ENCODE measurements at regions not wholly inside any gene's neighbourhood (a gene's known extent, or its start where the extent isn't known, plus 50 kb on each side); places are given as distances from the start of the nearest gene placed in this dataset.

GRCh38 chr12:46534327-46534840, 161.8 kb upstream of the SLC38A2 start:
- Histone ChIP-seq H3K4me3 (ENCODE audit: low read depth, low read length) (no peak overlapping the region), H3K36me3 (ENCODE audit: control insufficient read depth, insufficient read depth, low read length) (no peaks in the 10 kb centered on the region), H3K27me3 (ENCODE audit: control insufficient read depth, insufficient read depth, low read length) (no peaks in the 10 kb centered on the region)
- DNase-seq (ENCODE audit: low read depth) = no peak
- no peak for TF ChIP-seq CTCF (IDR thresholded peaks at IDR 0.05; ENCODE audit: insufficient read depth, low read length, severe bottlenecking)
- FAIRE-seq = no peak

DNA sequence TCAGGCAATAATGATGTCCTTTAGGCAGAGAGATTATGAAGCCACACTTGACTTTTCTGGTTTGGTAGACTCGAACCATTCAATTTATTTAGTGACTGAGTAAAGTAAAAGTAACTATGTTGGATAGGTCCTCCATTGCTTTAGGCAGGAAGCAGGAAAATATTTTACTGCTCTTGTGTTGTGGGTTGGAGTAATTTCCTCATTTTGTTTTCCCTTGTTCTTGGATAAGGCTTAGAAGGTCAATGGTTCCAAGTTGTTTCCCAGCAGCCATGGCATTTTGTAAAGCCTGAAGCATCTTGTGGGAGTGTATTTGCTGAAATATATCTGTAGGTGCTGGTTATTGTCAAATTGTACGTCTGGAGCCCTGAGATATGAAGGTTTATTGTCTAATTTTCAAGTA, 161.2 kb upstream of the SLC38A2 start:
- Histone ChIP-seq H3K27me3 (ENCODE audit: control insufficient read depth, insufficient read depth, low read length) (no peaks in the 10 kb centered on the region), H3K4me3 (ENCODE audit: low read depth, low read length) (no peak overlapping the region), H3K36me3 (ENCODE audit: control insufficient read depth, insufficient read depth, low read length) (no peaks in the 10 kb centered on the region)
- FAIRE-seq (no peak), DNase-seq (ENCODE audit: low read depth) (no peak)
- TF ChIP-seq CTCF (IDR thresholded peaks at IDR 0.05; ENCODE audit: insufficient read depth, low read length, severe bottlenecking) = no peak

DNA sequence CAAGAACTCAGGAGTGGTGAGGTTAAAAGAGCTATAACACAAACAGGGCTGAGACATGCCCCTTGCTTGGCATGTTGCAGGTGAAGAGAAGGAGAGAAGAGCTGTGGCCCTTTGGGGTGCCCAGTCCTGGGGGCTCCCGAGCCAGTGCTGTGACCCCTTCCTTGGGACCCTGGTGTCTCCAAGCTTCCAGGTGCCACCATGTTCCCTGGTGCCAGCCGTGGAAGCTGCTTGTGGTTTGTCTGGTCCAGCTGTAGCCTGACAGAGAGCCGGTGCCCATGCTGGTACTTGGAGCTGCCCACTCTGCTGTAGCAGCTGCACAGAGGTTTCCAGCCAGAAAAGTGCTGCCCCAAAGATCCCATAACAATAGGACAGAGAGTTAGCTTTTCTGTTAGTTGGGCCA, 159.2 kb upstream of the SLC38A2 start:
- DNase-seq (ENCODE audit: low read depth) (no peak), FAIRE-seq (no peak)
- Histone ChIP-seq H3K4me3 (ENCODE audit: low read depth, low read length) (no peak overlapping the region), H3K27me3 (ENCODE audit: control insufficient read depth, insufficient read depth, low read length) (no peaks in the 10 kb centered on the region), H3K36me3 (ENCODE audit: control insufficient read depth, insufficient read depth, low read length) (no peaks in the 10 kb centered on the region)
- no peak for TF ChIP-seq CTCF (IDR thresholded peaks at IDR 0.05; ENCODE audit: insufficient read depth, low read length, severe bottlenecking)

DNA sequence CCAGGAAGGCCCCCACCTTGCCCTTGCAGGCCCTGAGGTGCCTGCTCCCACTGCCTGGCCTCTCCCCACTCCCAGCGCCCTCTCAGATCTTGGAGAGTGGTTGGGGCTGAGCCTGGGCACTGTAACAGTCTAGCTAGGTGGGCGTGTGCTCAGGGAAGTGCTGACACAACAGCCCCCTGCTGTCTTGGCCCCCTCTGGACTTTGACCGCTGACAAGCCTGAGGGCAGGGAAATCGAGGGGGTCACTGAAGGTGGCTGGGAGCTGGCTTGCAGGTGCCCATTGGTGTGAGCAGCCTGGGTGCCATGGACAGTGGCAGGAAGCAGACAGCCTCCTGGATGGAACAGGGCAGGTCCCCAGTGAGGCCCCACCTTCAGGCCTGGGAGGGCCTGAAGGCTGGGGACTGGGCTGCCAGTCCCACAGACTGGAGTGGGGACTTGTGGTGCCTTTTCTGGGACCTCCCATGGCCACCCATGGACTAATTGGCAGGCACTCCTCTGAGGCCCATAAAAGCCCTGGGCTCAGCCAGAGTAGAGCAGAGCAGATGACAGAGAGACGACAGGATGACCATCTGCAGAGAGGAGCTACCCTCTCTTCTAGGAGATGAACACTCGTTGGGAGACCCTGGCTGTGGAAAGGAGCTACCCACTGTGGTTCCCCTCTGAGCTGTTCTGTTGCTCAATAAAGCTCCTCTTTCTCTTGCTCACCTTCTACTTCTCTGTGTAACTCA, 158.6 kb upstream of the SLC38A2 start:
- FAIRE-seq (peak; percentile 75), DNase-seq (ENCODE audit: low read depth) (no peak)
- no peak overlapping the region for H3K4me3 ChIP-seq (ENCODE audit: low read depth, low read length)
- H3K27me3 ChIP-seq (ENCODE audit: control insufficient read depth, insufficient read depth, low read length) = no peaks in the 10 kb centered on the region
- no peaks in the 10 kb centered on the region for H3K36me3 ChIP-seq (ENCODE audit: control insufficient read depth, insufficient read depth, low read length)
- TF ChIP-seq CTCF (IDR thresholded peaks at IDR 0.05; ENCODE audit: insufficient read depth, low read length, severe bottlenecking) = no peak

- Histone ChIP-seq H3K27me3 (ENCODE audit: control insufficient read depth, insufficient read depth, low read length) (no peaks in the 10 kb centered on the region), H3K36me3 (ENCODE audit: control insufficient read depth, insufficient read depth, low read length) (no peaks in the 10 kb centered on the region), H3K4me3 (ENCODE audit: low read depth, low read length) (no peak overlapping the region)
- no peak for DNase-seq (ENCODE audit: low read depth)
- TF ChIP-seq CTCF (IDR thresholded peaks at IDR 0.05; ENCODE audit: insufficient read depth, low read length, severe bottlenecking) = no peak
- no peak for FAIRE-seq
Observed at GRCh38 chr12:46530373-46531056, 157.9 kb upstream of the SLC38A2 start.

Data from bronchial epithelial cell (primary cell).